ENCODE measurements at regions not wholly inside any gene's neighbourhood (a gene's known extent, or its start where the extent isn't known, plus 50 kb on each side); places are given as distances from the start of the nearest gene placed in this dataset.

DNA sequence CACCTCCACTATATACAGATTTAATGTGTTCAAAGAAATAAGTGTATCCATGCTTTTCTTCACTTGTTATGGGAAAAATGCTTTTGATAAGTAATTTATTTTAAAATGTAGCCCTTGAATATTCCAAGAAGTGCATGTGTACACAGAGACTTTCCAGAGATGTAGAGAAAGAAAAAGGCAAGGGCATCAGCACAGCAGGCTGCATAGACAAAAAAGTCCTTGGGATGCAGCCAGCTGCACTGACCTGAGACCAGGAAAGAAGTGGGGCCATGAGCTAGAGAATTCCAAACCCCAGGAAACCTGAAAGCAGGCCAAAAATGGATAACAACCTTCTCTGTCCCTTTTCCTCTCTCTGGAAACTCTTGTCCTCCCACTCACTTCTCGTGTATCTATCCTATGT lies 51.6 kb upstream of the PRDM8 start:
- Mint-ChIP-seq H3K9me3 (no peaks in the 10 kb centered on the region), H3K27me3 (ENCODE audit: low read depth) (no peaks in the 10 kb centered on the region), H3K36me3 (ENCODE audit: insufficient read depth in 2 of 2) (no peaks in the 10 kb centered on the region), H3K4me3 (no peak overlapping the region), H3K27ac (no peak overlapping the region), H3K4me1 (ENCODE audit: low read depth) (peaks cover 20% of the 10 kb centered on the region)
- DNase-seq = no peak
- no peak for ATAC-seq (replicated peaks in 1 of 2)

DNA sequence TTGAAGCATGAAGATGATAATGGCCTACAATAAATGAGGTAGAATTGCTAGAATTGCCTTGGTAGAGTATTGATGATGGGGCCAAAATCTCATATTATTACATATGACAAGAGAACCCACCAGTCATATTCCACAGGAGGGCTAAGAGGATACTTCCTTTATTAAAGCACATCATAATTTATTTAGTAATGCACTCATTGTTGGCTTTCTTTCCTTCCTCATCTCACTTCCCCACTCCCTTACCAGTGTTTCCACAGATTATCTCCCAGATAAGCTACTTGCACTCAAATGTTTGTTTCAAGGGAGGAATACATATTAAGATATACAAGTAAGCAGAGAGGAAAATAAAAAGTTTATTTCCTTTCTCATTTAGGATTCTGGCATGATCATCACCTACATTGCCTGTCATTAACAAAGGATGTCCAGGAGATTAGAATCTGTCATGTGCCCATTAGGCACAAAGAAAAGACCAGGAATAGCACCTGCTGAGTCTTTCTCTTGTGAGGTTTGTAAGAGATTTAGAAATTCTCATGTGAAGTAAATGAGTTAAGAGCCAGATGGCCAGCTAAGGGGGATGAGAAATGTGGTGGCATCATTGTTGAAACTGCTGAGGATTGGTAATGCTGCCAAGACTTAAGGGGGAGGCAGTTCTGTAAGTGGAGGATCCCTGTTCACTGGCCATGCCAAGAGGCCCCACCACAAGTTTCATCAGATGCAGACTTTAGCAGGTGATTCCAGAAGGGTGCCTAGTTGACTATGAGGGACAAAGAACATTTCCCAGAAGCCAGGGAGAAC lies 52.4 kb upstream of the PRDM8 start:
- H3K27me3 Mint-ChIP-seq (ENCODE audit: low read depth) = no peaks in the 10 kb centered on the region
- ATAC-seq (replicated peaks in 1 of 2) (no peak), DNase-seq (no peak)
- H3K4me1 Mint-ChIP-seq (ENCODE audit: low read depth) = peaks cover 20% of the 10 kb centered on the region
- H3K9me3 Mint-ChIP-seq = no peaks in the 10 kb centered on the region
- no peak overlapping the region for H3K4me3 Mint-ChIP-seq
- H3K36me3 Mint-ChIP-seq (ENCODE audit: insufficient read depth in 2 of 2) = no peaks in the 10 kb centered on the region
- no peak overlapping the region for H3K27ac Mint-ChIP-seq

DNA sequence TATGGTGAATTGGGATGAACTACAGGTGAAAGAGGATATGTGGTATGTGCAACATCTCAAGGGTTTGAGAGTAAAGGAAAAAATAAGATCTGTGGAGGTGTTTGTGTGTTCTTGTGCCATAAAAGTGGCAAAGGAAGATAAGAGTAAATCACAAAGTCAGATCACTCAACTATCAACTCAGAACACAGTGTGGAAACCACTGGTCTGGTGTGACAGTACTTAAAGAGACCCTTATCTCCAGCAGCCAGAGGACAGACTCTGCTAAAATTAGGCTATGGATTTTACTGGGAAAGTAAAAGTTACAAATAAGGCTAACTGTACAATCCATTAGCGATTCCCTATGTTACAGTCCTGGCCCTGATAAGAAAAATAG lies 54.0 kb upstream of the PRDM8 start:
- Mint-ChIP-seq H3K27ac (no peak overlapping the region), H3K4me3 (no peak overlapping the region), H3K27me3 (ENCODE audit: low read depth) (no peaks in the 10 kb centered on the region), H3K36me3 (ENCODE audit: insufficient read depth in 2 of 2) (no peaks in the 10 kb centered on the region), H3K4me1 (ENCODE audit: low read depth) (peaks cover 36% of the 10 kb centered on the region), H3K9me3 (no peaks in the 10 kb centered on the region)
- DNase-seq = no peak
- no peak for ATAC-seq (replicated peaks in 1 of 2)

- Mint-ChIP-seq H3K4me1 (ENCODE audit: low read depth) (peaks cover 42% of the 10 kb centered on the region), H3K27me3 (ENCODE audit: low read depth) (no peaks in the 10 kb centered on the region), H3K4me3 (peak overlapping the region in 1 of 2 donors; percentile 26), H3K36me3 (ENCODE audit: insufficient read depth in 2 of 2) (no peaks in the 10 kb centered on the region), H3K9me3 (no peaks in the 10 kb centered on the region), H3K27ac (no peak overlapping the region)
- ATAC-seq (replicated peaks in 1 of 2) (no peak), DNase-seq (no peak)
These were observed 54.7 kb upstream of the PRDM8 start for GRCh38 chr4:80142394-80143306.

GRCh38 chr4:80141543-80141942 lies 55.8 kb upstream of the PRDM8 start:
- Mint-ChIP-seq H3K27me3 (ENCODE audit: low read depth) (no peaks in the 10 kb centered on the region), H3K4me3 (no peak overlapping the region), H3K4me1 (ENCODE audit: low read depth) (peaks cover 46% of the 10 kb centered on the region), H3K36me3 (ENCODE audit: insufficient read depth in 2 of 2) (no peaks in the 10 kb centered on the region), H3K27ac (no peak overlapping the region), H3K9me3 (no peaks in the 10 kb centered on the region)
- ATAC-seq (replicated peaks in 1 of 2) (no peak), DNase-seq (no peak)

DNA sequence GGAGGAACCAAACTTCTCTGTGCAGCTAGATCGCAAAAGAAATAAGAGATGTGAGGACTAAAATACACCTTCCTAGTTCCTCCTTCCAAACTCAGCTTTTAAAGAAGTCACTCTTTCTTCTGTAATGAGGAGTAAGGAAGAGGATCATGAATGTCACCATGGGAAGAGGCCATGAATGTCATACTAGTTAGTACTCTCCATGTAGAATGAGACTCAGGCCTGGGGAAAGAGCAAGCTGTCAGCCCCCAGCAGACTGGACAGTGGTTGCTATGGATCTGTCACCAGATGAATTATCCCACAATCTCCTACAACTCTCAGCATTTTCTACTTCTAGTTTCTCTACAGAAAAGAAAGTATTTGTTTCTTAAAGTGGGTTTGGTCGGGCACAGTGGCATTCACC lies 57.1 kb upstream of the PRDM8 start:
- no peaks in the 10 kb centered on the region for H3K27me3 Mint-ChIP-seq (ENCODE audit: low read depth)
- no peak overlapping the region for H3K27ac Mint-ChIP-seq
- H3K4me3 Mint-ChIP-seq = no peak overlapping the region
- peaks cover 46% of the 10 kb centered on the region for H3K4me1 Mint-ChIP-seq (ENCODE audit: low read depth)
- no peaks in the 10 kb centered on the region for H3K9me3 Mint-ChIP-seq
- no peaks in the 10 kb centered on the region for H3K36me3 Mint-ChIP-seq (ENCODE audit: insufficient read depth in 2 of 2)
- DNase-seq (no peak), ATAC-seq (replicated peaks in 1 of 2) (no peak)

DNA sequence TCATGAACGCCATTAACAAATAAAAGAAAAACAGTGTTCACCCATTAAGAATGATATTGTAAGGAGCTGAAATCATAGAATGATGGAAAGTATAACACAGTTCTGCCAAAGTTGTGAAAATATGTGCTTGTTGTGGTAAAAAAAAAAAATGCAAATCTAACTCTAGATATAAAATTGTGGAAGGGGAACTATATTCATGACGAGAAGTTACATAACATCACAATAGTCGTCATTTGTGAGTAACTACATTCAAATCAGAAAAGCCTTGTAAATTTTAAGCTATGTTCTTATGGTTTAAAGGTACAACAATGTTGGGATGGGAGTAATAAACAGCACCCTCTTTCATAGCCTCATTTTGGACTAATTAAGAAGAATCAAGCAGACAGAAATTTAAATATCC lies 57.6 kb upstream of the PRDM8 start:
- DNase-seq = no peak
- peak overlapping the region; percentile 7 for H3K27ac Mint-ChIP-seq
- peak overlapping the region in 1 of 2 donors; percentile 55 for H3K4me3 Mint-ChIP-seq
- H3K36me3 Mint-ChIP-seq (ENCODE audit: insufficient read depth in 2 of 2) = no peaks in the 10 kb centered on the region
- no peak for ATAC-seq (replicated peaks in 1 of 2)
- no peaks in the 10 kb centered on the region for H3K27me3 Mint-ChIP-seq (ENCODE audit: low read depth)
- no peaks in the 10 kb centered on the region for H3K9me3 Mint-ChIP-seq
- peaks cover 46% of the 10 kb centered on the region for H3K4me1 Mint-ChIP-seq (ENCODE audit: low read depth)

DNA sequence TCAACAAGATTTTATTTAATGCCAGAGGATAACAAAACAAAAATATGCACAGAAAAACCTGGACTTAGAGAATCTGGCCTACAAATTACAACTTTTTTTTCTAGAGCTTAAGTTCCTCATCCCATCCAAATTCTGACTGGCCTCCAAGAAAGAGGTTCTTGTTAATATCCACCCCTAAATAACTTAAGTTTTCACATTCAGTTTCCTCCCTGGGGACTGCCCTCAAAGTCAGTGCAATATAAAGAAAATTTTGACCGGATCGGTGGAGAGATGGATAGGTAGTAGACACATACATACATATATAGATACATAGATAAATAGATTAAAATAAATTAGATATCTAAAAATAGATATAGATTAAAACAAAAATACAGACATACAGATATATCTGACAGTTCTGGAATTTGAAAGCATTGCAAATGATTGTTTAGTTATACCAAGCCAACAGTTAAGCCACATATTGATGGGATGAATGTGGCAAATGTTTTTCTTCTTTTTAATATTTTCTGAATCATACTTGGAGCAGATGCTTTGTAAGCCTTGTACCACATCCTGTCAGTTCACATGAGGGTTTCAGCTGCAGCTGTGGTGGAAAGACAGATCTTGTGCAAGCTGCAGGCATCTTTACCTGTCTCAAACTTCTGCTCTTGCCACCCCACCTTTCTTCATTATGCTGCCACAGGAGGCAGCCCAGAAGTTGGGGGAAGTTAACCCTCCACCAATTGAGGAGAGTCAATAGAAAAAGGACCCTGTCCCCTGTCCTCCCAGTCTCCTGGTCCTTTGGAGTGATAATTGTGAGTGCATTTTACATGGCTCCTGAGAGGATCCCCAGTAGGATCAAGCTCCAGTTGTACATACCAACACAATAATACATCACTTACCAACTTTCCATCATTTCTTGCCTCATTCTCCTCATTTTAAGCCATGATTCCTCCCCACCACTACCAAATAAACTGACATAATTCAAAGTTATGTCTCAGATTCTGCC lies 58.5 kb upstream of the PRDM8 start:
- Mint-ChIP-seq H3K4me1 (ENCODE audit: low read depth) (peaks cover 46% of the 10 kb centered on the region), H3K36me3 (ENCODE audit: insufficient read depth in 2 of 2) (no peaks in the 10 kb centered on the region), H3K27ac (peak overlapping the region; percentile 41), H3K9me3 (no peaks in the 10 kb centered on the region), H3K27me3 (ENCODE audit: low read depth) (no peaks in the 10 kb centered on the region), H3K4me3 (peak overlapping the region; percentile 46 to 75)
- ATAC-seq (replicated peaks in 1 of 2) (peak; percentile 98 to 99), DNase-seq (peak; percentile 50 to 64)

DNA sequence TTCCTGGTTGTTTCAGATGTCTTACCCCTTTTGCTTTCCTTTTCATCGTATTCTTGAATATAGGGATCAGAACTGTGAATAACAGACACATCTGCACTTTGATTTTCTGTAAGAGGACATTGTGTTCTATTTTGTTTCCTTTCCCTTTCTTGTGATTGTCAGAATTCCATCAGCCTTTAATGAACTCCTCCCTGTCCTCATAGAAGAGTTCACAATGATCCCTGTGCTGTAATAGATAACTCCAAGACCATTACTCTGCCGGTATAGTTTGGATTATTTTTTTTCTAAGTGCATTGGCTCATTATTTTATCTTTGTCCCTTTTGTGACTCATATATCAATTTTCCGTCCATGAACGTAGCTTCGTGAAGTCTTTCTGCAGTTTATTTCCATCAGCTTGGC lies 59.7 kb upstream of the PRDM8 start:
- H3K36me3 Mint-ChIP-seq (ENCODE audit: insufficient read depth in 2 of 2) = no peaks in the 10 kb centered on the region
- H3K27me3 Mint-ChIP-seq (ENCODE audit: low read depth) = no peaks in the 10 kb centered on the region
- H3K4me1 Mint-ChIP-seq (ENCODE audit: low read depth) = peaks cover 42% of the 10 kb centered on the region
- DNase-seq = no peak
- no peak overlapping the region for H3K27ac Mint-ChIP-seq
- H3K4me3 Mint-ChIP-seq = no peak overlapping the region
- H3K9me3 Mint-ChIP-seq = no peaks in the 10 kb centered on the region
- ATAC-seq (replicated peaks in 1 of 2) = no peak

DNA sequence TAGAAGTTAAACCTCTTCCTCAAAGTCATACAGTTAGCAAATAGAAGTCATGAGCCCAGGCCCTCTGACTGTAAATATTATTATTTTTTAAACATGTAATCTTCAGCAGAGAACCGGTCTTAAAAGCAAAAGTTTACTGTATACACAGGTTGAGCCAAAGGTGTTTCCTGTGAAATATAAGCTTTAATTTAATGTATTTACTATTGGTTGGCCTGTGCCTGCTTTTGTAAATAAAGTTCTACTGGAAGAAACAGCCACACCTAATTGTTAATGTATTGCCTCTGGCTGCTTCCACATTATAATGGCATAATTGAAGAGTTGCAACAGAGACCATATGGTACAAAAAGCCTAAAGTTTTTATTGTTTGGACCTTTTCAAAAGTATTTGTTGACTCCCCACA lies 61.0 kb upstream of the PRDM8 start:
- no peaks in the 10 kb centered on the region for H3K36me3 Mint-ChIP-seq (ENCODE audit: insufficient read depth in 2 of 2)
- no peak for ATAC-seq (replicated peaks in 1 of 2)
- H3K27me3 Mint-ChIP-seq (ENCODE audit: low read depth) = peaks cover 6% of the 10 kb centered on the region
- no peak overlapping the region for H3K27ac Mint-ChIP-seq
- no peaks in the 10 kb centered on the region for H3K9me3 Mint-ChIP-seq
- H3K4me3 Mint-ChIP-seq = no peak overlapping the region
- peaks cover 29% of the 10 kb centered on the region for H3K4me1 Mint-ChIP-seq (ENCODE audit: low read depth)
- no peak for DNase-seq

GRCh38 chr4:80135702-80136058 lies 61.6 kb upstream of the PRDM8 start:
- peaks cover 6% of the 10 kb centered on the region for H3K27me3 Mint-ChIP-seq (ENCODE audit: low read depth)
- ATAC-seq (replicated peaks in 1 of 2) (no peak), DNase-seq (no peak)
- peaks cover 26% of the 10 kb centered on the region for H3K4me1 Mint-ChIP-seq (ENCODE audit: low read depth)
- no peaks in the 10 kb centered on the region for H3K36me3 Mint-ChIP-seq (ENCODE audit: insufficient read depth in 2 of 2)
- H3K27ac Mint-ChIP-seq = no peak overlapping the region
- no peak overlapping the region for H3K4me3 Mint-ChIP-seq
- H3K9me3 Mint-ChIP-seq = no peaks in the 10 kb centered on the region

GRCh38 chr4:80134936-80135701 lies 62.1 kb upstream of the ANTXR2 start:
- peaks cover 6% of the 10 kb centered on the region for H3K27me3 Mint-ChIP-seq (ENCODE audit: low read depth)
- no peaks in the 10 kb centered on the region for H3K9me3 Mint-ChIP-seq
- DNase-seq (no peak), ATAC-seq (replicated peaks in 1 of 2) (no peak)
- H3K36me3 Mint-ChIP-seq (ENCODE audit: insufficient read depth in 2 of 2) = no peaks in the 10 kb centered on the region
- no peak overlapping the region for H3K27ac Mint-ChIP-seq
- H3K4me3 Mint-ChIP-seq = no peak overlapping the region
- H3K4me1 Mint-ChIP-seq (ENCODE audit: low read depth) = peaks cover 26% of the 10 kb centered on the region
